T-helper 1 cell treated with Interleukin-12 subunit alpha and Interleukin-12 subunit beta and Interleukin-4 antibody, amounts not matched to agents 30 μg/mL and 1 μg/mL, for 36 hours (primary cell): ENCODE measurements at regions not wholly inside any gene's neighbourhood (a gene's known extent, or its start where the extent isn't known, plus 50 kb on each side); places are given as distances from the start of the nearest gene placed in this dataset.
"Not testable (repeated sequence)": the region's sequence is repeated elsewhere in the genome, so short reads cannot be mapped to it uniquely, and the experiment has no call there.

Source experiments
- H3K27ac Mint-ChIP-seq: one replicate; pipeline ENCODE4 v1.8.0; 2021; ENCODE audit warnings: mild to moderate bottlenecking, mixed read lengths
- H3K27me3 Mint-ChIP-seq: one replicate; pipeline ENCODE4 v1.8.0; 2021; ENCODE audit warnings: low read depth, mixed read lengths
- H3K36me3 Mint-ChIP-seq: one replicate; pipeline ENCODE4 v1.8.0; 2021; ENCODE audit warnings: low read depth, mixed read lengths
- H3K4me1 Mint-ChIP-seq: one replicate; pipeline ENCODE4 v1.8.0; 2021; ENCODE audit warnings: low read depth, mixed read lengths
- H3K4me3 Mint-ChIP-seq: one replicate; pipeline ENCODE4 v1.8.0; 2021; ENCODE audit warnings: mild to moderate bottlenecking, moderate library complexity, mixed read lengths
- H3K9me3 Mint-ChIP-seq: one replicate; pipeline ENCODE4 v1.8.0; 2021; ENCODE audit warnings: mixed read lengths

- H3K27me3 Mint-ChIP-seq = no peaks in the 10 kb centered on the region
- H3K36me3 Mint-ChIP-seq = no peaks in the 10 kb centered on the region
- no peak overlapping the region for H3K27ac Mint-ChIP-seq
- H3K4me1 Mint-ChIP-seq = no peaks in the 10 kb centered on the region
- no peak overlapping the region for H3K4me3 Mint-ChIP-seq
- H3K9me3 Mint-ChIP-seq = no peaks in the 10 kb centered on the region
These were observed 212.2 kb downstream of the ZNF621 start for GRCh38 chr3:40736943-40737342.

GRCh38 chr3:40737343-40737742 lies 212.6 kb downstream of the ZNF621 start:
- no peaks in the 10 kb centered on the region for H3K9me3 Mint-ChIP-seq
- no peaks in the 10 kb centered on the region for H3K27me3 Mint-ChIP-seq
- no peak overlapping the region for H3K27ac Mint-ChIP-seq
- no peak overlapping the region for H3K4me3 Mint-ChIP-seq
- H3K36me3 Mint-ChIP-seq = no peaks in the 10 kb centered on the region
- no peaks in the 10 kb centered on the region for H3K4me1 Mint-ChIP-seq

GRCh38 chr3:40739971-40740370 lies 215.2 kb downstream of the ZNF621 start:
- no peak overlapping the region for H3K4me3 Mint-ChIP-seq
- no peak overlapping the region for H3K27ac Mint-ChIP-seq
- no peaks in the 10 kb centered on the region for H3K9me3 Mint-ChIP-seq
- no peaks in the 10 kb centered on the region for H3K36me3 Mint-ChIP-seq
- no peaks in the 10 kb centered on the region for H3K4me1 Mint-ChIP-seq
- no peaks in the 10 kb centered on the region for H3K27me3 Mint-ChIP-seq

GRCh38 chr3:40741729-40742128 lies 217.0 kb downstream of the ZNF621 start:
- H3K36me3 Mint-ChIP-seq = no peaks in the 10 kb centered on the region
- H3K9me3 Mint-ChIP-seq = no peaks in the 10 kb centered on the region
- no peak overlapping the region for H3K27ac Mint-ChIP-seq

GRCh38 chr3:40745381-40746106 lies 220.8 kb downstream of the ZNF621 start:
- Mint-ChIP-seq H3K27me3 (peaks cover 8% of the 10 kb centered on the region), H3K36me3 (no peaks in the 10 kb centered on the region), H3K4me1 (no peaks in the 10 kb centered on the region), H3K4me3 (no peak overlapping the region), H3K9me3 (no peaks in the 10 kb centered on the region), H3K27ac (no peak overlapping the region)

More at GRCh38 chr3:40741729-40742128, 217.0 kb downstream of the ZNF621 start:
- Mint-ChIP-seq H3K27me3 (peaks cover 3% of the 10 kb centered on the region), H3K4me3 (no peak overlapping the region), H3K4me1 (no peaks in the 10 kb centered on the region)

- H3K27me3 Mint-ChIP-seq = peaks cover 6% of the 10 kb centered on the region
- H3K4me1 Mint-ChIP-seq = no peaks in the 10 kb centered on the region
- no peak overlapping the region for H3K27ac Mint-ChIP-seq
- no peaks in the 10 kb centered on the region for H3K36me3 Mint-ChIP-seq
- H3K4me3 Mint-ChIP-seq = no peak overlapping the region
- H3K9me3 Mint-ChIP-seq = no peaks in the 10 kb centered on the region
These were observed 226.9 kb downstream of the ZNF621 start for GRCh38 chr3:40751666-40752065.

GRCh38 chr3:40752492-40752891 lies 227.7 kb downstream of the ZNF621 start:
- no peak overlapping the region for H3K27ac Mint-ChIP-seq
- no peak overlapping the region for H3K4me3 Mint-ChIP-seq
- H3K4me1 Mint-ChIP-seq = no peaks in the 10 kb centered on the region
- no peaks in the 10 kb centered on the region for H3K9me3 Mint-ChIP-seq
- H3K27me3 Mint-ChIP-seq = peaks cover 2% of the 10 kb centered on the region
- no peaks in the 10 kb centered on the region for H3K36me3 Mint-ChIP-seq

GRCh38 chr3:40753291-40753770 lies 228.6 kb downstream of the ZNF621 start:
- Mint-ChIP-seq H3K27me3 (no peaks in the 10 kb centered on the region), H3K36me3 (no peaks in the 10 kb centered on the region), H3K9me3 (no peaks in the 10 kb centered on the region), H3K27ac (no peak overlapping the region), H3K4me1 (no peaks in the 10 kb centered on the region), H3K4me3 (no peak overlapping the region)

GRCh38 chr3:40753951-40754350 lies 229.2 kb downstream of the ZNF621 start:
- Mint-ChIP-seq H3K4me1 (no peaks in the 10 kb centered on the region), H3K9me3 (no peaks in the 10 kb centered on the region), H3K36me3 (no peaks in the 10 kb centered on the region), H3K27ac (no peak overlapping the region), H3K27me3 (no peaks in the 10 kb centered on the region), H3K4me3 (no peak overlapping the region)

GRCh38 chr3:40754994-40755393 lies 230.2 kb downstream of the ZNF621 start:
- H3K4me3 Mint-ChIP-seq = no peak overlapping the region
- H3K4me1 Mint-ChIP-seq = no peaks in the 10 kb centered on the region
- no peaks in the 10 kb centered on the region for H3K36me3 Mint-ChIP-seq
- no peaks in the 10 kb centered on the region for H3K9me3 Mint-ChIP-seq
- H3K27ac Mint-ChIP-seq = no peak overlapping the region
- no peaks in the 10 kb centered on the region for H3K27me3 Mint-ChIP-seq

GRCh38 chr3:40756500-40756899 lies 231.7 kb downstream of the ZNF621 start:
- H3K4me3 Mint-ChIP-seq = no peak overlapping the region
- H3K4me1 Mint-ChIP-seq = no peaks in the 10 kb centered on the region
- no peaks in the 10 kb centered on the region for H3K36me3 Mint-ChIP-seq
- no peaks in the 10 kb centered on the region for H3K9me3 Mint-ChIP-seq
- H3K27me3 Mint-ChIP-seq = no peaks in the 10 kb centered on the region
- no peak overlapping the region for H3K27ac Mint-ChIP-seq

- H3K36me3 Mint-ChIP-seq, H3K27me3 Mint-ChIP-seq, H3K4me1 Mint-ChIP-seq, H3K9me3 Mint-ChIP-seq, H3K4me3 Mint-ChIP-seq, H3K27ac Mint-ChIP-seq: not testable (repeated sequence)
These were observed 238.0 kb downstream of the ZNF621 start for GRCh38 chr3:40762771-40763170.

GRCh38 chr3:40763807-40764206 lies 239.0 kb downstream of the ZNF621 start:
- Mint-ChIP-seq H3K9me3 (no peaks in the 10 kb centered on the region), H3K27me3 (no peaks in the 10 kb centered on the region), H3K27ac (no peak overlapping the region), H3K4me3 (no peak overlapping the region), H3K4me1 (no peaks in the 10 kb centered on the region), H3K36me3 (no peaks in the 10 kb centered on the region)

GRCh38 chr3:40764747-40765146 lies 240.0 kb downstream of the ZNF621 start:
- Mint-ChIP-seq H3K4me1 (no peaks in the 10 kb centered on the region), H3K9me3 (no peaks in the 10 kb centered on the region), H3K36me3 (no peaks in the 10 kb centered on the region), H3K4me3 (no peak overlapping the region), H3K27ac (no peak overlapping the region), H3K27me3 (no peaks in the 10 kb centered on the region)

GRCh38 chr3:40765884-40766283 lies 241.1 kb downstream of the ZNF621 start:
- no peak overlapping the region for H3K27ac Mint-ChIP-seq
- peaks cover 2% of the 10 kb centered on the region for H3K4me1 Mint-ChIP-seq
- H3K36me3 Mint-ChIP-seq = no peaks in the 10 kb centered on the region
- H3K9me3 Mint-ChIP-seq = no peaks in the 10 kb centered on the region
- no peaks in the 10 kb centered on the region for H3K27me3 Mint-ChIP-seq
- no peak overlapping the region for H3K4me3 Mint-ChIP-seq

- H3K27ac Mint-ChIP-seq = no peak overlapping the region
- no peaks in the 10 kb centered on the region for H3K36me3 Mint-ChIP-seq
- H3K4me3 Mint-ChIP-seq = no peak overlapping the region
- no peaks in the 10 kb centered on the region for H3K9me3 Mint-ChIP-seq
- peaks cover 2% of the 10 kb centered on the region for H3K4me1 Mint-ChIP-seq
- H3K27me3 Mint-ChIP-seq = no peaks in the 10 kb centered on the region
These were observed 241.6 kb downstream of the ZNF621 start for GRCh38 chr3:40766396-40766795.
